ENCODE measurements at regions not wholly inside any gene's neighbourhood (a gene's known extent, or its start where the extent isn't known, plus 50 kb on each side); places are given as distances from the start of the nearest gene placed in this dataset.

GRCh38 chr6:166822609-166823008 lies 133.7 kb downstream of the RNASET2 start:
- Histone ChIP-seq H3K79me1 (replicated peaks; ENCODE audit: low read length, poor library complexity, severe bottlenecking) (no peaks in the 10 kb centered on the region), H3K14ac (ENCODE audit: low read length in 2 of 2) (no peak overlapping the region), H2BK12ac (ENCODE audit: low read length in 2 of 2) (no peak overlapping the region), H2BK5ac (ENCODE audit: low read depth, low read length, poor library complexity, severe bottlenecking) (no peak overlapping the region), H3K36me3 (ENCODE audit: control insufficient read depth in 1 of 2, insufficient read depth in 2 of 2, low read depth in 1 of 2, low read length in 2 of 2) (peaks cover 0 to 3% of the 10 kb centered on the region in 2 experiments), H2BK120ac (ENCODE audit: low read depth, low read length) (no peak overlapping the region), H3K9ac (ENCODE audit: low read length) (no peak overlapping the region), H2AK5ac (ENCODE audit: low read length, severe bottlenecking) (no peak overlapping the region), H3K4me1 (ENCODE audit: control insufficient read depth, insufficient read depth, low read depth, low read length) (peaks cover 3% of the 10 kb centered on the region), H2AFZ (ENCODE audit: low read depth, low read length) (no peak overlapping the region), H3K4me3 (ENCODE audit: insufficient read depth in 1 of 2, low read depth in 1 of 2, low read length in 2 of 2) (no peak overlapping the region), H3K23ac (ENCODE audit: low read length in 2 of 2) (no peak overlapping the region), H3K27ac (ENCODE audit: low read length, poor library complexity, severe bottlenecking) (no peak overlapping the region), H3K27me3 (ENCODE audit: control insufficient read depth in 1 of 2, insufficient read depth in 1 of 2, low read length in 2 of 2) (peaks cover 0 to 10% of the 10 kb centered on the region in 2 experiments), H2BK15ac (ENCODE audit: low read depth, poor library complexity, severe bottlenecking) (no peak overlapping the region), H3K4me2 (ENCODE audit: low read length, poor library complexity, severe bottlenecking) (no peak overlapping the region), H3K4ac (ENCODE audit: low read depth in 1 of 2, low read length in 2 of 2) (no peak overlapping the region), H4K91ac (ENCODE audit: low read length) (no peak overlapping the region), H4K8ac (ENCODE audit: low read length) (no peak overlapping the region), H3K18ac (ENCODE audit: low read depth in 1 of 2, low read length in 2 of 2) (no peak overlapping the region), H3K9me3 (ENCODE audit: control insufficient read depth, low read length) (no peaks in the 10 kb centered on the region)
- no peak for DNase-seq
- 44% methylated on average over 1 of the region's 1 CpG for WGBS

DNA sequence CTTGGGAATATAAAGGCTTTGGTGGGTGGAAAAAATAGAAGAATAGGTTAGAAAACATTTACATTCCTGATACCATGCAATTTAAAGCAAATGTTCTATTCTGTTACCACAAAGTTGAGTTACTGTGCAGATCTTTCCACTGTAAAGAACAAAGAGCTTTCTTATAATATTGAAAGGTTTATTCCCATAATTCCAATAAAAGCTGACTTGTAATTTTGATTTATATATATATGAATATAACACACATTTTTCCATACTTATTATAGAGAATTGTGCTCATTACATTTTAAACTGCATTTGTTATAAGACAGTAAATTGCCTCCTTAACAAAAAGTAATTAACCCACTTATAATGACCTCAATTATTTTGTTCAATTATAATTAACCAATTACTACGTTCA lies 135.9 kb downstream of the RNASET2 start:
- Histone ChIP-seq H2AK5ac (ENCODE audit: low read length, severe bottlenecking) (no peak overlapping the region), H3K4me2 (ENCODE audit: low read length, poor library complexity, severe bottlenecking) (no peak overlapping the region), H3K36me3 (ENCODE audit: control insufficient read depth in 1 of 2, insufficient read depth in 2 of 2, low read depth in 1 of 2, low read length in 2 of 2) (peaks cover 0 to 3% of the 10 kb centered on the region in 2 experiments), H3K4me3 (ENCODE audit: insufficient read depth in 1 of 2, low read depth in 1 of 2, low read length in 2 of 2) (no peak overlapping the region), H2BK5ac (ENCODE audit: low read depth, low read length, poor library complexity, severe bottlenecking) (no peak overlapping the region), H3K27ac (ENCODE audit: low read length, poor library complexity, severe bottlenecking) (no peak overlapping the region), H3K4me1 (ENCODE audit: control insufficient read depth, insufficient read depth, low read depth, low read length) (peaks cover 1% of the 10 kb centered on the region), H2AFZ (ENCODE audit: low read depth, low read length) (no peak overlapping the region), H4K91ac (ENCODE audit: low read length) (no peak overlapping the region), H3K27me3 (ENCODE audit: control insufficient read depth in 1 of 2, insufficient read depth in 1 of 2, low read length in 2 of 2) (peaks cover 0 to 10% of the 10 kb centered on the region in 2 experiments), H2BK12ac (ENCODE audit: low read length in 2 of 2) (no peak overlapping the region), H3K18ac (ENCODE audit: low read depth in 1 of 2, low read length in 2 of 2) (no peak overlapping the region), H3K9ac (ENCODE audit: low read length) (no peak overlapping the region), H2BK120ac (ENCODE audit: low read depth, low read length) (no peak overlapping the region), H3K23ac (ENCODE audit: low read length in 2 of 2) (no peak overlapping the region), H3K4ac (ENCODE audit: low read depth in 1 of 2, low read length in 2 of 2) (no peak overlapping the region), H2BK15ac (ENCODE audit: low read depth, poor library complexity, severe bottlenecking) (no peak overlapping the region), H3K9me3 (ENCODE audit: control insufficient read depth, low read length) (no peaks in the 10 kb centered on the region), H3K79me1 (replicated peaks; ENCODE audit: low read length, poor library complexity, severe bottlenecking) (no peaks in the 10 kb centered on the region), H3K14ac (ENCODE audit: low read length in 2 of 2) (no peak overlapping the region), H4K8ac (ENCODE audit: low read length) (no peak overlapping the region)
- no peak for DNase-seq
- 85% methylated on average over 1 of the region's 1 CpG for WGBS

- no peaks in the 10 kb centered on the region for H3K4me1 ChIP-seq (ENCODE audit: control insufficient read depth, insufficient read depth, low read depth, low read length)
- H3K18ac ChIP-seq (ENCODE audit: low read depth in 1 of 2, low read length in 2 of 2): no peak overlapping the region
- H2BK5ac ChIP-seq (ENCODE audit: low read depth, low read length, poor library complexity, severe bottlenecking): no peak overlapping the region
- no peak overlapping the region for H2AFZ ChIP-seq (ENCODE audit: low read depth, low read length)
- H3K9me3 ChIP-seq (ENCODE audit: control insufficient read depth, low read length): no peaks in the 10 kb centered on the region
- H4K91ac ChIP-seq (ENCODE audit: low read length): no peak overlapping the region
- H2BK15ac ChIP-seq (ENCODE audit: low read depth, poor library complexity, severe bottlenecking): no peak overlapping the region
- H3K14ac ChIP-seq (ENCODE audit: low read length in 2 of 2): no peak overlapping the region
- H3K4me3 ChIP-seq (ENCODE audit: insufficient read depth in 1 of 2, low read depth in 1 of 2, low read length in 2 of 2): no peak overlapping the region
- 76% methylated on average over 1 of the region's 1 CpG for WGBS
- no peak overlapping the region for H3K9ac ChIP-seq (ENCODE audit: low read length)
- no peak overlapping the region for H2BK12ac ChIP-seq (ENCODE audit: low read length in 2 of 2)
- H3K23ac ChIP-seq (ENCODE audit: low read length in 2 of 2): no peak overlapping the region
- H3K4ac ChIP-seq (ENCODE audit: low read depth in 1 of 2, low read length in 2 of 2): no peak overlapping the region
- peaks cover 0 to 10% of the 10 kb centered on the region in 2 experiments for H3K27me3 ChIP-seq (ENCODE audit: control insufficient read depth in 1 of 2, insufficient read depth in 1 of 2, low read length in 2 of 2)
- peaks cover 0 to 3% of the 10 kb centered on the region in 2 experiments for H3K36me3 ChIP-seq (ENCODE audit: control insufficient read depth in 1 of 2, insufficient read depth in 2 of 2, low read depth in 1 of 2, low read length in 2 of 2)
- H2BK120ac ChIP-seq (ENCODE audit: low read depth, low read length): no peak overlapping the region
- H2AK5ac ChIP-seq (ENCODE audit: low read length, severe bottlenecking): no peak overlapping the region
- no peak overlapping the region for H4K8ac ChIP-seq (ENCODE audit: low read length)
- H3K27ac ChIP-seq (ENCODE audit: low read length, poor library complexity, severe bottlenecking): no peak overlapping the region
- H3K4me2 ChIP-seq (ENCODE audit: low read length, poor library complexity, severe bottlenecking): no peak overlapping the region
- no peak for DNase-seq
- no peaks in the 10 kb centered on the region for H3K79me1 ChIP-seq (replicated peaks; ENCODE audit: low read length, poor library complexity, severe bottlenecking)
These were observed 136.3 kb downstream of the RNASET2 start for GRCh38 chr6:166820070-166820469.

- Histone ChIP-seq H3K14ac (ENCODE audit: low read length in 2 of 2) (no peak overlapping the region), H2BK120ac (ENCODE audit: low read depth, low read length) (no peak overlapping the region), H3K9ac (ENCODE audit: low read length) (no peak overlapping the region), H2BK12ac (ENCODE audit: low read length in 2 of 2) (no peak overlapping the region), H3K4me3 (ENCODE audit: insufficient read depth in 1 of 2, low read depth in 1 of 2, low read length in 2 of 2) (no peak overlapping the region), H3K27ac (ENCODE audit: low read length, poor library complexity, severe bottlenecking) (no peak overlapping the region), H2BK15ac (ENCODE audit: low read depth, poor library complexity, severe bottlenecking) (no peak overlapping the region), H3K4ac (ENCODE audit: low read depth in 1 of 2, low read length in 2 of 2) (no peak overlapping the region), H3K18ac (ENCODE audit: low read depth in 1 of 2, low read length in 2 of 2) (no peak overlapping the region), H3K79me1 (replicated peaks; ENCODE audit: low read length, poor library complexity, severe bottlenecking) (no peaks in the 10 kb centered on the region), H3K23ac (ENCODE audit: low read length in 2 of 2) (no peak overlapping the region), H2AFZ (ENCODE audit: low read depth, low read length) (no peak overlapping the region), H4K8ac (ENCODE audit: low read length) (no peak overlapping the region), H3K36me3 (ENCODE audit: control insufficient read depth in 1 of 2, insufficient read depth in 2 of 2, low read depth in 1 of 2, low read length in 2 of 2) (no peaks in the 10 kb centered on the region), H3K9me3 (ENCODE audit: control insufficient read depth, low read length) (no peaks in the 10 kb centered on the region), H4K91ac (ENCODE audit: low read length) (no peak overlapping the region), H2BK5ac (ENCODE audit: low read depth, low read length, poor library complexity, severe bottlenecking) (no peak overlapping the region), H3K4me2 (ENCODE audit: low read length, poor library complexity, severe bottlenecking) (no peak overlapping the region), H3K4me1 (ENCODE audit: control insufficient read depth, insufficient read depth, low read depth, low read length) (no peaks in the 10 kb centered on the region), H2AK5ac (ENCODE audit: low read length, severe bottlenecking) (no peak overlapping the region), H3K27me3 (ENCODE audit: control insufficient read depth in 1 of 2, insufficient read depth in 1 of 2, low read length in 2 of 2) (no peaks in the 10 kb centered on the region)
- DNase-seq: no peak
- WGBS: 33% methylated on average over 1 of the region's 4 CpGs
These were observed 140.7 kb downstream of the RNASET2 start for GRCh38 chr6:166815629-166816028.

Data from mesenchymal stem cell (in vitro differentiated cells and primary cell).